HL-60 (cell line): ENCODE measurements at regions not wholly inside any gene's neighbourhood (a gene's known extent, or its start where the extent isn't known, plus 50 kb on each side); places are given as distances from the start of the nearest gene placed in this dataset.

Experiments used
- POLR2AphosphoS5 ChIP-seq: IDR thresholded peaks from 2 replicates; pipeline ENCODE4 v1.6.1; 2012; ENCODE audit warnings: low read depth
- TF ChIP-seq, protein P1 (sequence below): IDR thresholded peaks from one replicate; pipeline ENCODE4 v1.5.1; 2011; ENCODE audit warnings: low read length, control low read depth, inconsistent platforms; ENCODE audit not compliant: insufficient read depth
- TF ChIP-seq, protein P2 (sequence below): IDR thresholded peaks from 2 replicates; pipeline ENCODE4 v1.6.1; 2012; ENCODE audit warnings: low read depth; ENCODE audit not compliant: insufficient replicate concordance

DNA sequence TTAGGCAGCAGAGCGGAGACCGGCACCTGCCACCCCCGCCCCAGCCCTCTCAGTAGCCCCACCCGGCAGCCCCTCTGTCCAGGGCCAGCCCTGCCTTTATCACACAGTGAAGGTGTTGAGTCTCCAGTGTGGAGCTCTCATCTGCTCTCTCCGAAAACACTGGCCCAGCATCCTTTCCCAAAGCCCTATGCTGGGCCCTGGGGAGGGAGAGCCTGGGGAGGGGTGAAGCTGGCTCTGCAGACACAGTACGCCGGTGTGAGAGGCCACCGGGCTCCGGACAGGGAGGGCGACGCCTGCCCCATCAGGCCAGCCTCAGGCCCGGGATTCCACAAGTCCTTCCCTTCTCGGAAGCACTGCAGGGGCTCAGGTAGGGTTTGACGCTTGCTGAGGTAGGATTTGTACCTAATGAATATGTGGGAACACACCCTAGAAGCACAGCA is 186.9 kb downstream of the ERMARD start:
- TF ChIP-seq, protein P1, sequence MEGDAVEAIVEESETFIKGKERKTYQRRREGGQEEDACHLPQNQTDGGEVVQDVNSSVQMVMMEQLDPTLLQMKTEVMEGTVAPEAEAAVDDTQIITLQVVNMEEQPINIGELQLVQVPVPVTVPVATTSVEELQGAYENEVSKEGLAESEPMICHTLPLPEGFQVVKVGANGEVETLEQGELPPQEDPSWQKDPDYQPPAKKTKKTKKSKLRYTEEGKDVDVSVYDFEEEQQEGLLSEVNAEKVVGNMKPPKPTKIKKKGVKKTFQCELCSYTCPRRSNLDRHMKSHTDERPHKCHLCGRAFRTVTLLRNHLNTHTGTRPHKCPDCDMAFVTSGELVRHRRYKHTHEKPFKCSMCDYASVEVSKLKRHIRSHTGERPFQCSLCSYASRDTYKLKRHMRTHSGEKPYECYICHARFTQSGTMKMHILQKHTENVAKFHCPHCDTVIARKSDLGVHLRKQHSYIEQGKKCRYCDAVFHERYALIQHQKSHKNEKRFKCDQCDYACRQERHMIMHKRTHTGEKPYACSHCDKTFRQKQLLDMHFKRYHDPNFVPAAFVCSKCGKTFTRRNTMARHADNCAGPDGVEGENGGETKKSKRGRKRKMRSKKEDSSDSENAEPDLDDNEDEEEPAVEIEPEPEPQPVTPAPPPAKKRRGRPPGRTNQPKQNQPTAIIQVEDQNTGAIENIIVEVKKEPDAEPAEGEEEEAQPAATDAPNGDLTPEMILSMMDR = no peak
- no peak for TF ChIP-seq POLR2AphosphoS5
- TF ChIP-seq, protein P2, sequence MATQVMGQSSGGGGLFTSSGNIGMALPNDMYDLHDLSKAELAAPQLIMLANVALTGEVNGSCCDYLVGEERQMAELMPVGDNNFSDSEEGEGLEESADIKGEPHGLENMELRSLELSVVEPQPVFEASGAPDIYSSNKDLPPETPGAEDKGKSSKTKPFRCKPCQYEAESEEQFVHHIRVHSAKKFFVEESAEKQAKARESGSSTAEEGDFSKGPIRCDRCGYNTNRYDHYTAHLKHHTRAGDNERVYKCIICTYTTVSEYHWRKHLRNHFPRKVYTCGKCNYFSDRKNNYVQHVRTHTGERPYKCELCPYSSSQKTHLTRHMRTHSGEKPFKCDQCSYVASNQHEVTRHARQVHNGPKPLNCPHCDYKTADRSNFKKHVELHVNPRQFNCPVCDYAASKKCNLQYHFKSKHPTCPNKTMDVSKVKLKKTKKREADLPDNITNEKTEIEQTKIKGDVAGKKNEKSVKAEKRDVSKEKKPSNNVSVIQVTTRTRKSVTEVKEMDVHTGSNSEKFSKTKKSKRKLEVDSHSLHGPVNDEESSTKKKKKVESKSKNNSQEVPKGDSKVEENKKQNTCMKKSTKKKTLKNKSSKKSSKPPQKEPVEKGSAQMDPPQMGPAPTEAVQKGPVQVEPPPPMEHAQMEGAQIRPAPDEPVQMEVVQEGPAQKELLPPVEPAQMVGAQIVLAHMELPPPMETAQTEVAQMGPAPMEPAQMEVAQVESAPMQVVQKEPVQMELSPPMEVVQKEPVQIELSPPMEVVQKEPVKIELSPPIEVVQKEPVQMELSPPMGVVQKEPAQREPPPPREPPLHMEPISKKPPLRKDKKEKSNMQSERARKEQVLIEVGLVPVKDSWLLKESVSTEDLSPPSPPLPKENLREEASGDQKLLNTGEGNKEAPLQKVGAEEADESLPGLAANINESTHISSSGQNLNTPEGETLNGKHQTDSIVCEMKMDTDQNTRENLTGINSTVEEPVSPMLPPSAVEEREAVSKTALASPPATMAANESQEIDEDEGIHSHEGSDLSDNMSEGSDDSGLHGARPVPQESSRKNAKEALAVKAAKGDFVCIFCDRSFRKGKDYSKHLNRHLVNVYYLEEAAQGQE = no peak
